Right kidney (tissue), 1 donor: ENCODE measurements at regions not wholly inside any gene's neighbourhood (a gene's known extent, or its start where the extent isn't known, plus 50 kb on each side); places are given as distances from the start of the nearest gene placed in this dataset.

Experiments used
- DNase-seq: peaks from one replicate; pipeline ENCODE4 v3.0.0-alpha.2; 2016

GRCh38 chr9:88077071-88077617 lies 61.1 kb downstream of the SPATA31C2 start:
- DNase-seq = no peak

GRCh38 chr9:88076286-88077070 lies 61.8 kb downstream of the SPATA31C2 start:
- peak; percentile 95 for DNase-seq

DNA sequence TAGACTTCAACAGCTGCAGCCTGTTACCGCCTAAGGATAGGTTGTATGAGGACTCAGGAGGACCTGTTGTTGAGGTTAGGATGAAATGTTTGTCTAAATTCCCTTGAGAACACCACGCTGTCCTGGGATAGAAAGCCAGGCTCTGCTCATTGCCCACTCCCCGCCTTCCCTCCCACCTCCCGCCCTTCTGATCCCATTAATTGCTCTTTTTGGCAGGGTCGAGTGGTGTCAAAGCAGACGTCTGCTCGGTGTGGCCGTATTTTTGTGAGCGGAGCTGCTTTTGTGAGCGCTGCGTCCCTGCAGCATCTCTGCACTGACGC lies 62.3 kb downstream of the SPATA31C2 start:
- no peak for DNase-seq

- no peak for DNase-seq
Observed at GRCh38 chr9:88075506-88075905, 62.8 kb downstream of the SPATA31C2 start.

GRCh38 chr9:88074931-88075330 lies 63.3 kb downstream of the SPATA31C2 start:
- no peak for DNase-seq

DNA sequence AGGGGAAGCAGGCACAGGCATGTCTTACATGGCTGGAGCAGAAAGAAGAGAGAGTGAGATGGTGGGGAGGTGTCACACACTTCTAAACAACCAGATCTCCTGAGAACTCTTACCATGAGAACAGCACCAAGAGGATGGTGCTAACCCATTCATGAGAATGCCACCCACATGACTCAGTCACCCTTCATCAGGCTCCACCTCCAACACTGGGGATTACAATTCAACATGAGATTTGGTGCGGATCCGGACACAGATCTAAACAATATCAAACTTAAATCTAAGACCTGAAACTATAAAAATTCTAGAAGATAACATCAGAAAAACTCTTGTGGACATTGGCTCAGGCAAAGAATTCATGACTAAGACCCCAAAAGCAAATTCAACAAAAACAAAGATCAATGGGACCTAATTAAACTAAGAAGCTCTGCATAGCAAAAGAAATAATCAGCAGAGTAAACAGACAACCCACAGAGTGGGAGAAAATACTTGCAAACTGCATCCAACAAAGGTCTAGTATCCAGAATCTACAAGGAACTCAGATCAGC lies 65.4 kb downstream of the SPATA31C2 start:
- DNase-seq = no peak

DNA sequence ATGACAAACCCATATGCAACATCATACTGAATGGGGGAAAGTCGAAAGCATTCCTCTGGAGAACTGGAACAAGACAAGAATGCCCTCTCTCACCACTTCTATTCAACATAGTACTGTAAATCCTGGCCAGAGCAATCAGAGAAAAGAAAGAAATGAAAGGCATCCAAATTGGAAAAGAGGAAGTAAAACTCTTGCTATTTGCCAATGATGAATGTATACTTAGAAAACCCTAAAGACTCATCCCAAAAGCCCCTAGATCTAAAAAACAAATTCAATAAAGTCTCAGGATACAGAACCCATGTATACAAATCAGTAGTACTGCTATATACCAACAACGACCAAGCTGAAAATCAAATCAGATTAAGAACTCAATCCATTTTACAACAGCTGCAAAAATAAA lies 66.9 kb downstream of the SPATA31C2 start:
- DNase-seq = no peak

DNA sequence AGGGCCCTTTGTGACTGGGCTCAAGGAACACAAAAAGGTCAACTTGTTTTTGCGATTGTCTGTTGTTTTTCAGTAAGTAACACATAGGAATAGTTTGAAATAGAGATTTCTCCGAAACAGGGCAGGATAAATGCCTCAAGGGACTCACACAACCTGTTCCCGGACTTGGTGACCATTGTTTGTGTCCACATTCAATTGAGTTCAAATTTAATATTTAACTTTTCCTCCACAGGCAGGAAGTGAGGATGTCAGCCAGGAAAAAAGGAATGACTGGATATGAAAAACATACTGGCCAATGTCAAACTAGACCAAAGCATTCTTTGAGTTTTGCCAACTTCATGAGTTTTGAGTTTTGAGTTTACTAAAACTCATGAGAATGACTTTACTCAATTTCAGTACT lies 72.7 kb downstream of the SPATA31C2 start:
- DNase-seq = no peak

GRCh38 chr9:88064554-88064953 lies 73.7 kb downstream of the SPATA31C2 start:
- no peak for DNase-seq

GRCh38 chr9:88060746-88061145 lies 77.5 kb downstream of the SPATA31C2 start:
- DNase-seq = no peak

DNA sequence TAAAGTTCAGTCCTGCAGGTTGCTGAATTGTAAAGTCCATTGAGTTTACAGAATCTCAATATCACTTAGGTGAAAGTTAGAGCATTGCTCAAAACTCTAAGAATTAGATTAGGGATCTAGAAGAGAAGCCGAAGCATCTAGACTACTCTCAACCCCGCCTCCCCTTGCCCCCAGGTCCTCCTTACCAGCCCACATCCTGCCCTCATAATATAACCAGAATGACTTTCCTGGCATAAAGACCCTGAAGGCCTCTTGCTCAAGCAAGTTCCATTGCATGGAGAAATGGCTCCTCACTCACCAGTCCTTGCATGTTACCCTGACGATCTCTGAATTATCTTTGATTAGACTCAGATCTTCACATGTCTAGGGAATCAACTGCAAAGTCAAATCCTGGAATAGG lies 78.8 kb downstream of the SPATA31C2 start:
- DNase-seq = no peak

DNA sequence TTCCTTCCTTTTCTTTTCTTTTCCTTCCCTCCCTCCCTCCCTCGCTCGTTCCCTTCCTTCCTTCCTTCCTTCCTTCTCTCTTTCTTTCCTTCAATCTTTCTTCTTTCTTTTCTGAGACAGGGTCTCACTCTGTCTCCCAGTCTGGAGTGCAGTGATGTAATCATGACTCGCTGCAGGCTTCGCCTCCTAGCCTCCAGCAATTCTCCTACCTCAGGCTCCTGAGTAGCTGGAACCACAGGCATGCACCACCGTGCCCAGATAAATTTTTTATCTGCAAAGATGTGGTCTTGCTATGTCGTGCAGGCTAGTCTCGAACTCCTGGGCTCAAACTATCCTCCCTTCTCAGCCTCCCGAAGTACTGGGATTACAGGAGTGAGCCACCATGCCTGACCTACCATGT lies 81.4 kb downstream of the SPATA31C2 start:
- no peak for DNase-seq

- no peak for DNase-seq
Observed at GRCh38 chr9:88053856-88054501, 79.6 kb upstream of the CDK20 start.

- no peak for DNase-seq
Observed at GRCh38 chr9:88052321-88052965, 78.1 kb upstream of the CDK20 start.

- no peak for DNase-seq
Observed at GRCh38 chr9:88051138-88051537, 76.8 kb upstream of the CDK20 start.

GRCh38 chr9:88049677-88050307 lies 75.5 kb upstream of the CDK20 start:
- DNase-seq = no peak

DNA sequence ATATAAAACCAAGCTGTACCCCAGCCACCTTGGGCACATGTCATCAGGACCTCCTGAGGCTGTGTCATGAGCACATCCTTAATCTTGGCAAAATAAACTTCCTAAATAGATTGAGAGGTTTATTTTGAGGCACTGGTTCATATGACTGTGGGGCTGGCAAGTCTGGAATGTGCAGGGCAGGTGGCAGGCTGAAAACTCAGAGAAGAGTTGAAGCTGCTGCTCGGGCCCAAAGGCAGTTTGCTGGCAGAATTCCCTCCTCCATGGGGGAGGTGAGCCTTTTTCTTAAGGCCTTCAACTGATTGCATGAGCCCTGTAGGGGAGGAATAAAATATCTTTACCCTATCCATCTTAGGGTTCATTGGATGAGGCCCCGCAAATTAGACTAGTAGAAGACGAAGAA lies 72.2 kb upstream of the CDK20 start:
- DNase-seq = no peak

DNA sequence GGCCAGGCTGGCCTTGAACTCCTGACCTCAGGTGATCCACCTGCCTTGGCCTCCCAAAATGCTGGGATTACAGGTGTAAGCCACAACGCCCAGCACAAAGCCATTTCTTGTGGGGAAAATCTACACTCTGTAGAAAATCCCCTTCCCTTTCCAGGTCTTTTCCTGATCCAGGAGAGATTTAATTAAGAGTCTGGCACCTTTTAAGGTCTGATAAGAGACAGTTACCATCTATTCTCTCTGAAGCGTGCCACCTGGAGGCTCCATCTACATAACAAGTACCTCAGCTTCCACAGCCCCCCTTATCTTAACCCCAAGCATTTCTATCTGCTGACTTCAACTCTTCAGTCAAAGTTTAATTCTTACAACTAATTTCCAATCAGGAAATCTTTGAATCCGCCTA lies 71.4 kb upstream of the CDK20 start:
- DNase-seq = no peak

GRCh38 chr9:88044200-88044599 lies 69.9 kb upstream of the CDK20 start:
- no peak for DNase-seq

GRCh38 chr9:88043647-88044046 lies 69.3 kb upstream of the CDK20 start:
- DNase-seq = no peak

DNA sequence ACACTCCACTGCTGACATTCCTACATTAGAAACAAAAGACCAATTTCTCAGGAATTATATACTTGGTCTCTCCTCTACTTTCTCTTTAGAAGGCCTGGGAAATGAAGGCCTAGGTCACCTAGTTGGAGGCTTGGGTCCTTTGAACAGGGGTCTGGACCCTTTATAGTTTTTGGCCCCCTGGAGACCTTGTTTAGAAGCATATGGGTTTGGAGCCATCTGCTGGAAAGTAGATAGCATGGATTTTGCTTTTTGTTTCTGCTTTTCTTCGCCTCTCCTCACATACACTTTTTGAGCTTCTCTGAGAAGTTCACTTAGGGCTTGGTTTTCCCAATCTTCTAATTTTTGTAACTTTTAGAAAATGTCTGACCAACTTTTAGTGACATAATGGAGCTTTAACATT lies 67.1 kb upstream of the CDK20 start:
- no peak for DNase-seq

DNA sequence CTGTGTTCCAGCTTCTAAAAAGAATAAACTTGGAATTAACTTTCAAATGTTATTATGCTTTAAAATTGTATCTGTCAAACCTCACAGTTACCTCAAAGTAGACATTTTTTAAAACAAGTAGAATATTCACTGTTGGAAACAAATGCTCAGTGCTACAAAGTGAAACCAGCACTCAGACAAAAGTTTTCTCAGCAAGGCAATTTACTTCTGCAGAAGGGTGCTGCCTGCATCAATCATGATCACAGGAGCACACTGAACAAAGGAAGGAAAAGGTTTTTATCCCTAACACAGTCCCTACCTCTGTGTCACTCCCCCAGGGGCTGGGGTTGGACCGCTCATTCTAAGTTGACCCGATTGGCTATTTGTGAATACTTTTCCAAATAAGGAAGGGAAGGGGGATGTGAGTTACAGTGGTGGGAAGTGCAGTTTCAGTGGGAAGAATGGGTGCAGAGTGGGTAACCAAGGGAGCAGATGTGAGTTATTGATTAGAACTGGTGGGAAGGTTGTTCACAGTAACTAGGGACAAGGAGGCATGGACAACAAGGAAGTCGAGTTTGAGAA lies 63.0 kb upstream of the CDK20 start:
- DNase-seq = no peak
